GM12892 (cell line): ENCODE measurements at regions not wholly inside any gene's neighbourhood (a gene's known extent, or its start where the extent isn't known, plus 50 kb on each side); places are given as distances from the start of the nearest gene placed in this dataset.

Experiments
- POLR2AphosphoS5 ChIP-seq: IDR thresholded peaks from 2 replicates; pipeline ENCODE4 v1.6.1; 2011; ENCODE audit warnings: low read depth, low read length, control low read depth
- TAF1 ChIP-seq: IDR thresholded peaks from 2 replicates; pipeline ENCODE4 v1.6.1; 2011; ENCODE audit warnings: low read depth, mild to moderate bottlenecking, control low read depth, low read length, borderline replicate concordance

DNA sequence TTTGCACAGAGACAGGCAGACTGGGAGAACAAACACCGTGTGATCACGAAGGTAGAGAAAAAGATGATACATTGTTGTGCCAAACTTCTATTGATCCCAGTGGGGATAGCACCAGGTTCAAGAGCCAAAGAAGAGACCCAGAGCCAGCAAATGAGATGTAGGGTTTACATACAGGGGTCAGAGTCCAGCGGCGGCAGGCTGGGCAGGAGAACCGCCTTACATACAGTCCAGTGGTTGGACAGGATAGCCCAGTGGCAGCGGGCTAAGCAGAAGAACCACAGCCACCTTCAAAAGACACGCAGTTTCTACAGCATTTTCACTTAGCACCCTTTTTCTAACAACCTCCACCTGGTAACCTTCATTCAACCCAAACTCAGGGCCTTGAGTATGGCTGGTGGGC is 932.8 kb downstream of the SLC4A3 start:
- TF ChIP-seq POLR2AphosphoS5 (no peak), TAF1 (no peak)
